ENCODE measurements at regions not wholly inside any gene's neighbourhood (a gene's known extent, or its start where the extent isn't known, plus 50 kb on each side); places are given as distances from the start of the nearest gene placed in this dataset.
"Not testable (repeated sequence)": the region's sequence is repeated elsewhere in the genome, so short reads cannot be mapped to it uniquely, and the experiment has no call there.

DNA sequence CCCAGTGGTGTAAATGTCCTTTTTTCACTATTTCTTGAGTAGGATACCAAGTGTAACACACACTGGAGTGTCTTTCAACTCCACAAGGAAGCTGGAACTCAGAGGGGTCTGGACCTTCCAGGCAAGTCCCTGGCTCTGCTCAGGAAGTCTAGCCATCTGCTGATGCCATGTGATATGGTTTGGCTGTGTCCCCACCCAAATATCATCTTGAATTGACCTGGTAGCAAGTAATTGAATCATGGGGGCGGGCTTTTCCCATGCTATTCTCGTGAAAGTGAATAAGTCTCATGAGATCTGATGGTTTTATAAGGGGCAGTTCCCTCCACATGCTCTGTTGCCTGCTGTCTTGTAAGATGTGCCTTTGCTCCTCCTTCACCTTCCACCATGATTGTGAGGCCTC, 99.4 kb upstream of the CDC42EP3 start:
- POLR2A ChIA-PET (ENCODE audit: unreplicated experiment): no interaction called here

DNA sequence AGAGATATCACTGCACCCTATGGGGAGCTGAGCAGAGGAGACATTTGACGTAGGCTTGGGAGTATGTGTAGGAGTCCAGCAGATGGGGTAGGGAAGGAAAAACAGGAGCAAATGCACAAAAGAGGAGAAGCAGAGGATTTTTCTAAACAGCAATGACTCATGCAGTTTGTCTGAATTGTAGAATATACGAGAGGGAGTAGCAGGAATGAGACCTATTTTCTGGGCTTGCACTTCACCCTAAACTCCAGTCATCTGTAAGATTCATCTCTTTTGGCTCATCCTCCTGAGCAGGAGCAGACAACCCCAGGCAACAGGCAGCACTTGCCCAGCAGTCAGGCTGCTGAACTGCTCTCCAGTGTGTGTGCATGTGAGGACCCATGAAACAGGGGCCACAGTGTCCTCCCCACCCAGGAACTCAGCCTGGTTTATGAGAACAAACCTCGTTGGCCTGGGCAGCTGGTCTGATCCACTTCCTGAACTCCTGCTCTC, 100.2 kb upstream of the CDC42EP3 start:
- no peaks in the 10 kb centered on the region for H3K9me2 ChIP-seq (ENCODE audit: insufficient read depth)
- H3K9me3 ChIP-seq (ENCODE audit: insufficient read depth, low read depth): no peaks in the 10 kb centered on the region
- no peak for TF ChIP-seq EZH2 (IDR thresholded peaks at IDR 0.05; ENCODE audit: low read depth)
- TF ChIP-seq, protein P1, sequence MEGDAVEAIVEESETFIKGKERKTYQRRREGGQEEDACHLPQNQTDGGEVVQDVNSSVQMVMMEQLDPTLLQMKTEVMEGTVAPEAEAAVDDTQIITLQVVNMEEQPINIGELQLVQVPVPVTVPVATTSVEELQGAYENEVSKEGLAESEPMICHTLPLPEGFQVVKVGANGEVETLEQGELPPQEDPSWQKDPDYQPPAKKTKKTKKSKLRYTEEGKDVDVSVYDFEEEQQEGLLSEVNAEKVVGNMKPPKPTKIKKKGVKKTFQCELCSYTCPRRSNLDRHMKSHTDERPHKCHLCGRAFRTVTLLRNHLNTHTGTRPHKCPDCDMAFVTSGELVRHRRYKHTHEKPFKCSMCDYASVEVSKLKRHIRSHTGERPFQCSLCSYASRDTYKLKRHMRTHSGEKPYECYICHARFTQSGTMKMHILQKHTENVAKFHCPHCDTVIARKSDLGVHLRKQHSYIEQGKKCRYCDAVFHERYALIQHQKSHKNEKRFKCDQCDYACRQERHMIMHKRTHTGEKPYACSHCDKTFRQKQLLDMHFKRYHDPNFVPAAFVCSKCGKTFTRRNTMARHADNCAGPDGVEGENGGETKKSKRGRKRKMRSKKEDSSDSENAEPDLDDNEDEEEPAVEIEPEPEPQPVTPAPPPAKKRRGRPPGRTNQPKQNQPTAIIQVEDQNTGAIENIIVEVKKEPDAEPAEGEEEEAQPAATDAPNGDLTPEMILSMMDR (conservative IDR thresholded peaks at IDR 0.05): no peak
- H3K4me1 ChIP-seq (replicated peaks; ENCODE audit: insufficient read depth): peaks cover 55% of the 10 kb centered on the region
- no peak for DNase-seq
- H3K36me3 ChIP-seq (ENCODE audit: low read depth): no peaks in the 10 kb centered on the region
- peaks cover 19% of the 10 kb centered on the region for H3F3A ChIP-seq (ENCODE audit: insufficient read depth, low read depth)
- H3K27me3 ChIP-seq (ENCODE audit: insufficient read depth, low read depth): no peaks in the 10 kb centered on the region
- no peak overlapping the region for H3K4me2 ChIP-seq
- intact Hi-C loops (cut with micrococcal nuclease; ENCODE audit: unreplicated experiment): no loop called here
- no peaks in the 10 kb centered on the region for H4K20me1 ChIP-seq (ENCODE audit: insufficient read depth)
- CTCF ChIA-PET: no interaction called here
- H3K4me3 ChIP-seq: no peak overlapping the region
- no peak overlapping the region for H2AFZ ChIP-seq
- no TSS peak for BruUV-seq (replicated peaks)
- POLR2A ChIA-PET (ENCODE audit: unreplicated experiment): no interaction called here
- no peaks in the 10 kb centered on the region for H3K79me2 ChIP-seq (ENCODE audit: low read depth)
- no peak overlapping the region for H3K27ac ChIP-seq

More for the DNA sequence above, 99.4 kb upstream of the CDC42EP3 start:
- H2AFZ ChIP-seq: no peak overlapping the region
- CTCF ChIA-PET: no interaction called here
- DNase-seq: no peak
- no peaks in the 10 kb centered on the region for H4K20me1 ChIP-seq (ENCODE audit: insufficient read depth)
- no TSS peak for BruUV-seq (replicated peaks)
- no peaks in the 10 kb centered on the region for H3K9me2 ChIP-seq (ENCODE audit: insufficient read depth)
- no peak overlapping the region for H3K27ac ChIP-seq
- H3K9me3 ChIP-seq (ENCODE audit: insufficient read depth, low read depth): peaks cover 5% of the 10 kb centered on the region; the same call in 1 of the 2 replicates
- H3K4me2 ChIP-seq: no peak overlapping the region
- H3K4me3 ChIP-seq: no peak overlapping the region
- intact Hi-C loops (cut with micrococcal nuclease; ENCODE audit: unreplicated experiment): no loop called here
- no peaks in the 10 kb centered on the region for H3K36me3 ChIP-seq (ENCODE audit: low read depth)
- TF ChIP-seq, protein P1 (conservative IDR thresholded peaks at IDR 0.05): no peak
- TF ChIP-seq EZH2 (IDR thresholded peaks at IDR 0.05; ENCODE audit: low read depth): no peak
- H3K79me2 ChIP-seq (ENCODE audit: low read depth): no peaks in the 10 kb centered on the region
- H3K4me1 ChIP-seq (replicated peaks; ENCODE audit: insufficient read depth): peaks cover 55% of the 10 kb centered on the region
- peaks cover 12% of the 10 kb centered on the region for H3F3A ChIP-seq (ENCODE audit: insufficient read depth, low read depth)
- no peaks in the 10 kb centered on the region for H3K27me3 ChIP-seq (ENCODE audit: insufficient read depth, low read depth)

DNA sequence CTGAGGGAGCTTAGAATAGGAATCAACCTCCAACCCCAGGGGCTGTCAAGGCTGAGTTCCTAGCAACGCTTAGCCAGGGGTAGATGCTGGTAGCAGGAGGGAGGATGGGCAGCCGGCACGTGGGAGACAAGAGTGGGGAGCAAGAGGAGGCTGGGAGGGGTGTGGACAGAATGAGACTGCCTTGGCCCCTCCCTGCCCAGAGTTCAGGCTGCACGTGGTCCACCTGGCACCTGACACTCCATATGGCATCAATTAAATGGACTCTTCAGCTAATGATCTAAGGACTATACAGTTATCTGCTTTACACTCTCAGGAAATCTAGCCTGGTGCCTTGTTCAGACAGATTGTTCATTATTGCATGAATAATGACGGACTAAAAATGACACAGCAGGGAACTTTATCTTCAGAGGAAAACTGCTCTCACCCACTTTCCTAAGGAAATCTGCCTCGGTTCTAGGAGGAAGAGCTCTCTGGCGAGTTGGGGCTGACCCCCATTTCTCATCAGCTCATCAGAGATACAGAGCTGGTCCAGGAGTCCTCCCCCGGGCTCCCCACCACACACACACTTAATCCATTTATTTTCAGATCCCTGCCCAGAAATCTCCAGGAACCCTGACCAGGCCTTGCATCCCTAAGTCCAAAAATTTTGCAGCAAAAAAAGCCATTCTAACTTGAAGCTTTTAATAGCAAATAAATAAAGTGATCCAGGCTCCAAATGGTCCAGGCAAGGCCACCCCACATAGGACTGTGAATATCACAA, 102.1 kb upstream of the CDC42EP3 start:
- H3K9me2 ChIP-seq (ENCODE audit: insufficient read depth): no peaks in the 10 kb centered on the region
- DNase-seq: no peak
- H2AFZ ChIP-seq: no peak overlapping the region
- CTCF ChIA-PET: interaction anchor here (0.6 kb wide), 1 partner anchor 29 kb away, joined by 4 read pairs; no protein-coding TSS in a partner anchor
- H3K27me3 ChIP-seq (ENCODE audit: insufficient read depth, low read depth): no peaks in the 10 kb centered on the region
- H4K20me1 ChIP-seq (ENCODE audit: insufficient read depth): no peaks in the 10 kb centered on the region
- BruUV-seq (replicated peaks): no TSS peak
- no peaks in the 10 kb centered on the region for H3K9me3 ChIP-seq (ENCODE audit: insufficient read depth, low read depth)
- peaks cover 47% of the 10 kb centered on the region for H3K4me1 ChIP-seq (replicated peaks; ENCODE audit: insufficient read depth)
- peaks cover 13% of the 10 kb centered on the region for H3F3A ChIP-seq (ENCODE audit: insufficient read depth, low read depth)
- H3K27ac ChIP-seq: no peak overlapping the region
- TF ChIP-seq EZH2 (IDR thresholded peaks at IDR 0.05; ENCODE audit: low read depth): no peak
- H3K4me2 ChIP-seq: no peak overlapping the region
- H3K79me2 ChIP-seq (ENCODE audit: low read depth): no peaks in the 10 kb centered on the region
- POLR2A ChIA-PET (ENCODE audit: unreplicated experiment): no interaction called here
- intact Hi-C loops (cut with micrococcal nuclease; ENCODE audit: unreplicated experiment): no loop called here
- H3K4me3 ChIP-seq: no peak overlapping the region
- no peaks in the 10 kb centered on the region for H3K36me3 ChIP-seq (ENCODE audit: low read depth)

DNA sequence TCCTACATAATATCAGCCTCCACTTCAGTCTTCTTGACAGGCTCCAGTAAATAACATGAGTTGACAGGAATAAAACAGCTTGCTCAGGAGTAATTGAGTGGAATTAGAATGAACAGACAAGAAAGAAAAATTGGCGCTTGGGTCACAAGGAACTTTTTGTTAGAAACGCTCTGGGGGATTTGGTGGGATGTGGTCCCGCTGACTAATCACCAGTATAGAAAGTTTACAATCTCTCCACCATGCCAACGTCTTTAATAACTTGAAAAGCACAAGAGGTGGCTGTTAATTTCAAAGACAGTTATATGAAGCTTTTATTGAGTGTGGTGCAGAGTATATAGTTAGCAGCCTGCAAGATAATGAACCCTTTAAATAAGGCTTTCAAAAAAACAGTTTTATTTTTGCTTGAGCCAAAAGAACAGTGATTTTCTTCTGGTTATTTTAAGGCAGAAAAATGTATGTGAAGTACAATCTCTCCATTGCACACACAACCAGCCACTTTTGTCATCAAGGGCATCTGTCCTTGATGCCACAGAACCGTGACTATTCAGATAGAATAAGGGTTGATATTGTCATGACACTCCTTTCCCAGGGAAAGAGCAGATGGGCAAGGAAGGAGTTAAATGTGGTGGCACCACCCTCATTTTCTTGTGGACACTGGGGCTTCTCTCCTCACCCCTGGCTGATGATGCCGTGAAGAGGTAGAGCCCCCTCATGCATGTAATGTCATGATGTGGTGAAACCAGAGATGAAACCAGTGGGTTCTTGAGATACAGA, 102.9 kb upstream of the CDC42EP3 start:
- H3K36me3 ChIP-seq (ENCODE audit: low read depth); H4K20me1 ChIP-seq (ENCODE audit: insufficient read depth); intact Hi-C loops (cut with micrococcal nuclease; ENCODE audit: unreplicated experiment); DNase-seq; POLR2A ChIA-PET (ENCODE audit: unreplicated experiment); H3K4me3 ChIP-seq; H3K27me3 ChIP-seq (ENCODE audit: insufficient read depth, low read depth); H3K4me2 ChIP-seq; BruUV-seq (replicated peaks); CTCF ChIA-PET; H3K27ac ChIP-seq; H3K9me3 ChIP-seq (ENCODE audit: insufficient read depth, low read depth); H3K79me2 ChIP-seq (ENCODE audit: low read depth); H2AFZ ChIP-seq; H3K9me2 ChIP-seq (ENCODE audit: insufficient read depth): not testable (repeated sequence)
- H3F3A ChIP-seq (ENCODE audit: insufficient read depth, low read depth): peaks cover 13% of the 10 kb centered on the region
- peaks cover 41% of the 10 kb centered on the region for H3K4me1 ChIP-seq (replicated peaks; ENCODE audit: insufficient read depth)
